ENCODE measurements at regions not wholly inside any gene's neighbourhood (a gene's known extent, or its start where the extent isn't known, plus 50 kb on each side); places are given as distances from the start of the nearest gene placed in this dataset.
"Not testable (repeated sequence)": the region's sequence is repeated elsewhere in the genome, so short reads cannot be mapped to it uniquely, and the experiment has no call there.

DNA sequence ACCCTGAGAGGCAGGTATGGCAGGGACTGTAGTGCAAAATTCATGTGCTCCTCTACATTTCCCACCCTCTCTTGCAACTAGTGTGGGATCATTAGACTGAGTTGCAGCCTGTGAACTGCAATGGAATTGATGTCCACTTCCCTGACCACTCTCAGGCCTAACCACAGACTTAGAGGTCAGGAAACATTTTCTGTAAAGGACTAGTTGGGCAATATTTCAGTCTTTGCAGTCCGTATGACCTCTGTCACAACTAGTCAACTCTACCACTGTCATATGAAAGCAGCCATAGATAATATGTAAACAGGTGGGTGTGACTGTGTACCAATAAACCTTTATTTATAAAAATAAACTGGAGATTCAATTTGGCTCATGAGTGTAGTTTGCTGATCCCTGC is 134.4 kb upstream of the TOP1 start:
- no peak for DNase-seq

DNA sequence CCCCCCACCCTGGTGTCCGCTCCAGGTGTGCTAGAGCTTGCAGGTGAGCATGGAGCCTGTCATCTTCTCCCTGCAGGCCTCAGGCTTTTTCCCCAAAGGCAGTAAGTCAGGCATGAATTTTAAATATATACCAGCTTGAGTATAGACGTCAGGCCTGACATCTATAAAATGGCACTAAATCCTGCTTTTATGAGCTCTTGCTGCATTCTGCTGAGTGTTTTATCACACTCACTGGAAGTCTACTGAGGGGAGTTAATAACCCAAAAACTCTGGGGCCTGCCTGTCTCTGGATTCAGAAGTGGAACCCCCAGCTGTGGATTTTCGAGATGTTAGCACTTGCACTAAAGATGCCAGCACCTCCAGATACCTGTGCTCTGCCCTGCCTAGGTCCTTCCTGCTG is 133.4 kb upstream of the TOP1 start:
- no peak for DNase-seq

DNA sequence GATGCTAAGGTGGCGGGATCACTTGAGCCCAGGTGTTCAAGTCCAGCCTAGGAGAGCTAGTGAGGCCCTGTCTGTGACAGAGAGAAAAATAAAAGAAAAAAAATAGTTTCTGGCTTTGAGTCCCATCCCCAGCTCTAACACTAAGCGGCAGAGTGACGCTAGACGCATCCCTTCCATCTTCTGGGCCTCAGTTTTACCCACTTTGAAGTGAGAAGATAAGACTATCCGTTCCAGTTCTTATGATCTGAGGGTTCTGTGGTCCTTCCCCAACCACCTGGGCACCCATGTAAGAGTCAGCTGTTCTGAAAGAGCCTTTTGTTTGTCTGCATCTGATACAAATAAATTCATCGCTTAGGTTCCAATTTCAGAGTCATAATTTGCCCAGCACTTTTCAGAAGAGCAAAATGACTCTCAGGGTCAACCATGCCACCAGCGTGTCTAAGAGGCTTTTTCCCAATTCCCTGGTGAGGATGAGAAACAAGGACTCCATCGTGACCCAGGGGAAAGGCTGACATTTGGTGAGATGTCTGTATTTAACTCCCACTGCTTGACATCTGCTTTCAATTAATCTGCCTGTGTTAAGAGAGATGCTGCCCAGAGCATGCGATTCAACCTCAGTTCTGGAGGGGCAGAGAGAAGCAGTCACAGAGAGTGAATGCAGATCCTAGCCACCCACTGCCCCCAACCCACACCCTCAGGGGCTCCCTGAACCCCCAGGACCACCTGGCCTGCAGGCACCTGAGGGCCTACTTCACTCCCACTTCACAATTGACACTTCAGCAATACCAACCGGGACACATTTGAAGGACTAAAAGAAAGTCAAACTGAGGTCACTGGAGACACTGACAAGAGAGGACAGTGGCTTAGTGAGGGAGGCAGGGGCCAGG is 131.6 kb upstream of the TOP1 start:
- DNase-seq, result no peak

DNA sequence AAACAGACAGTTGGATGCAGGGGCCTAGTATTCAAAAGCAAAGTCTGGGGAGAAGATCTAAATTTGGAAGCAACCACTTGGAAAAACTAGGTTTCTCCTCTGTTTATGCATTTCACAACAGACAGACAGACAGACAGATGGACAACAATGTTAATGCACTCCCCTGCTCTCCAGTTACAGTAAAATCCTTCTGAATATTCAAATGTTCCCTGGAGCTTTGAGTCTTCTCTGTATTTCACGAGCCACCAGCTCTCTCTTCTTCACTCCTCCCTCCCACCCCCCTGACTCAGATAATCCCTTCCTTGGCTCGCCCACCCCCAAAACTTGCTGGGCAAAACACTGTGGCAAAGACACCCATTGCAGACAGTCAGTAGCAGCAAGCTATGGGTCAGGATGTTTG is 129.3 kb upstream of the TOP1 start:
- no peak for DNase-seq

DNA sequence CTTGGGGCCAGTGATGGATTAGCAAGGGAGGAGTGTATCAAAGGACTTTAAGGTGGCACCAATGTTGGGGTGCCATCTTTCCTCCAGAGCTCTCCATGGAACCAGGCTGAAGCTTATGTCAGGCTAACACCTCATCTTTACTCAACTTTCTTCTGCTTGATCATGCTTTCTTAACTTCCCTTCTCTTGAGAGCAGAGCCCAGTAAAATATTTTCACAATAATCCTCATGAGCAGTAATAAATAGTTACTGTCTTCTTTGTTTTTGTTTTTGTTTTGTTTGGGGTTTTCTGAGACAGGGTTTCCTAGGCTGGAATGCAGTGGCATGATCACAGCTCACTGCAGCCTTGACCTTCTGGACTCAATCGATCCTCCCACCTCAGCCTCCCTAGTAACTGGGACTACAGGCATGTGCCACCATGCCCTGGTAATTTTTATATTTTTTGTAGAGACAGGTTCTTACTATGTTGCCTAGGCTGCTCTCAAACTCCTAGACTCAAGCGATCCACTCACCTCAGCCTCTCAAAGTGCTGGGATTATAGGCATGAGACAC is 127.9 kb upstream of the TOP1 start:
- no peak for DNase-seq

DNA sequence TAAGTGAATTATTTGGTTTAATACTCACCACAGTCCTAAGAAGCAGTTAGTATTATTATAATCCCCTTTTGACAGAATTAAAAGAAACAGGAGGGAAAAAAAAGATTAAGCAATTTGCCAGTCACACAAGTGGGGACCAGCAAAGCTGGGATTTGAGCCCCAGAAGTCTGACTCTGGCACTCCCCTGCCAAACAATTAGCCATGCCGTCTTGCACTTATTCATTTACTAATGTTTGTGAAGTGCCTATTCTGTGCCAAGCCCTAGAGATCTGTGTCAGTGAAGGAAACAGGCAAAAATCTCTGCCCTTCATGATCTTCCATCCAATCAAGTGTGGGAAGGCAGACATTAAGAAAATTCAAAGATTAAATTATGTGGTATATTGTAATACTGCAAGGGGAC is 126.0 kb upstream of the TOP1 start:
- DNase-seq, result no peak

DNA sequence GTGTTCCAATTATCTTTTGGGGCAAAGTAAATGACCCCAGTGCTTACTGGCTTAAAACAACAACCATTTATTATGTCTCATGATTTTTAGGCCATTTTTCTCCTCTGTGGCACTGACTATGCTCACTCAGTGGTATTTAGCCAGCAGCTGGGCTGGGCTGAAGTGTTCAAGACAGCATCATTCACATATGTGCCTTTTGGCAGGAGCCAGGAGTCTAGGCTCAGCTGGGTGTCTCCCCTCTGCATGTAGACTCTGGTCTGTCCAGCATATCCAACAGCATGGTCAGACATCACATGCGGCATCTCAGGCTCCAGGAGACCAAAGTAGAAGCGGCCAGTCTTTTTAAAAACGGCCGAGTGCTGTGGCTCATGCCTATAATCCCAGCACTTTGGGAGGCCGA is 120.3 kb upstream of the TOP1 start:
- DNase-seq, result no peak

DNA sequence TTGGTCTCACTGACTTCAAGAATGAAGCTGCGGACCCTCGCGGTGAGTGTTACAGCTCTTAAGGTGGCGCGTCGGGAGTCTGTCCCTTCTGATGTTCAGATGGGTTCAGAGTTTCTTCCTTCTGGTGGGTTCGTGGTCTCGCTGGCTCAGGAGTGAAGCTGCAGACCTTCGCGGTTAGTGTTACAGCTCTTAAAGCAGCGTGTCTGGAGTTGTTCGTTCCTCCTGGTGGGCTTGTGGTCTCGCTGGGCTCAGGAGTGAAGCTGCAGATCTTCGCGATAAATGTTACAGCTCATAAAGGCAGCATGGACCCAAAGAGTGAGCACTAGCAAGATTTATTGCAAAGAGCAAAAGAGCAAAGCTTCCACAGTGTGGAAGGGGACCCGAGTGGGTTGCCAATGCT is 119.1 kb upstream of the TOP1 start:
- DNase-seq, result not testable (repeated sequence)

DNA sequence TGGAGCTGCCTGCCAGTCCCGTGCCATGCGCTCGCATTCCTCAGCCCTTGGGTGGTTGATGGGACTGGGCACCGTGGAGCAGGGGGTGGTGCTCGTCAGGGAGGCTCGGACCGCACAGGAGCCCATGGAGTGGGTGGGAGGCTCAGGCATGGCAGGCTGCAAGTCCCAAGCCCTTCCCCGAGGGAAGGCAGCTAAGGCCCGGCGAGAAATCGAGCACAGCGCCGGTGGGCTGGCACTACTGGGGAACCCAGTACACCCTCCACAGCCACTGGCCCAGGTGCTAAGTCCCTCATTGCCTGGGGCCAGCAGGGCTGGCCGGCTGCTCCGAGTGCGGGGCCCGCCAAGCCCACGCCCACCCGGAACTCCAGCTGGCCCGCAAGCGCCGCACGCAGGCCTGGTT is 118.2 kb upstream of the TOP1 start:
- not testable (repeated sequence) for DNase-seq

DNA sequence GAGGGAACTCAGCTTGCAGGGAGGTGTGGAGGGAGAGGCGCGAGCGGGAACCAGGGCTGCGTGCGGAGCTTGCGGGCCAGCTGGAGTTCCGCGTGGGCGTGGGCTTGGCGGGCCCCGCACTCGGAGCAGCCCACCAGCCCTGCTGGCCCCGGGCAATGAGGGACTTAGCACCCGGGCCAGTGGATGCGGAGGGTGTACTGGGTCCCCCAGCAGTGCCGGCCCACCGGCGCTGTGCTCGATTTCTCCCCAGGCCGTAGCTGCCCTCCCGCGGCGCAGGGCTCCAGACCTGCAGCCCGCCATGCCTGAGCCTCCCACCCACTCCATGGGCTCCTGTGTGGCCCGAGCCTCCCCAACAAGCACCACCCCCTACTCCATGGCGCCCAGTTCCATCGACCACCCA is 117.5 kb upstream of the TOP1 start:
- DNase-seq, result not testable (repeated sequence)

DNA sequence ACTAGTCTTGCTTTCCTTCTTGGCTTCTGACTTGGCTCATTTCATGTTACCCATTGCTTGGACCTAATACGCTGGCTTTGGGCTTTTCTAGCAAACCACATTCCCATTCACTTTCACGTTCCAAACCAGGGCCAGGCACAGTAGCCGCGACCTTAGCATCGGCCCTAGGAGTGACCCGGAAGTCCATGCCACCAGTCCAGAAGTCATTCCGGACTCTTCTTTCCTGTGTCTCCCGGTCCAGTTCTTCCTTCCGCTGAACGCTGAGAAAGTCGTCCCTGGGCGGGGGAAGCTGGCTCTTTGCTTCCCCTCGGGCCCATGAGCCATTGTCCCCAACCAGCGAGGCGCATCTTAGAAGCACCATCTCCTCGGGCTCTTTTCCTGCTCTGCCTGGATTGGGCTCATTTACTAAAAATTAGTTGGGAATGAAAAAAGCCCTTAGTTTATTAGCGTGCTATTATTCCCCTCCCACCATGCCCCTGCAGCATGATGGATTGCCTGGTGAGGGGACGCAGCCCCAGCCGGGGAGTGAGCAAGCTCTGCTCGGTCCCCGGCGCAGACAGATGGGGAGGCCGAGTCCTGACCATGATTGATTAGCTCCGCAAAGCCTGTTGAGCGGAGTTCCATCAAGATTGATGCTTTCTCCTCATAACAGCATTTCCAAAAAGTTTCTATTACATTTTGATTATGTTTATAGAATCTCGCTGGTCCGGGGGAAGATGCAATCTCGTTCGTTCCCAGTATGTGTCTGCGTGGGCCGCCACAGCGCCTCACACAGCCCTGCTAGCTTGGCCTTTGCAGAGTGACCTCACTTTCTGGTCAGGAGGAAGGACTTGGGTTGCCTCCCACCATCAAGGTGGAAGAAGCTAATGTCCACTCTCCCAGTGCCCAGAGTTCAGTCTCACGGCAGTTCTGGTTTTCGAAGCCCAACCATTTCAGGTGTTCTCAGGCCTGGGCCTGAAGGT is 115.1 kb upstream of the TOP1 start:
- DNase-seq, result no peak

DNA sequence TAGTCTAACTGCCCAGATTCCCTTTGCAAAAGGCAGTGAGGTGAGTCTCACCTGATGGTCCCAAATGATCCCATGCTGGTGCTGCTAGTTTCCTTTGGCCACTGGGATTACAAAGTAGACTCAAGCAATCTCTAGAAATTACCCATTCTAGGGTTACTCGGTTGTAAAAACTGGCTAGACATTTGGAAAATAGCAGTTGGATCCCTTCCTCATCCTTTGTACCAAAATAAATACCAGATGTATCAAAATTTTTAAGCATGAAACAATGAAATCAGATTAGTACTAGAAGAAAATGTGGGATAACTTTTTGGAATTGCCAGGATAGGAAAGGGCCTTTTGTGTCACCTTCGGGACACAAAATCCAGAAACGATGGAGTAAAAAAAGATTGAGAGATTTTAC is 112.9 kb upstream of the TOP1 start:
- DNase-seq, result no peak

DNA sequence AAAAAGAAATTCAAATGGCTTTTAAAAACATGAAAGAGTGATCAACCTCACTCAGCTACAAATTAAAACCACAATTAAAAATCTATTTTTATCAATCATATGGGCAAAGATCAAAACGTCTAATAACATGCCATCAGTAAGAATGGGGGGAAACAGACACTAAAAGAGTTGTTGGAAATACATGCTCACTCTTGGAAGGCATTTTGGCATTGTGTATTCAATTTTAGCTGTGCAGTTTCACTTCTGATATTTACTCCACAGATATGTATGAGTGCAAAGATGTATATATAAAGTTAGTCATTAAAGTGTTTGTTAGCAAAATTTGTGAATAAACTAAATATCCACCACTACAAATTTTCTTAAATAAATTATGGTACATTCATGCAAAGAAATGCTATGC is 112.3 kb upstream of the TOP1 start:
- no peak for DNase-seq

DNA sequence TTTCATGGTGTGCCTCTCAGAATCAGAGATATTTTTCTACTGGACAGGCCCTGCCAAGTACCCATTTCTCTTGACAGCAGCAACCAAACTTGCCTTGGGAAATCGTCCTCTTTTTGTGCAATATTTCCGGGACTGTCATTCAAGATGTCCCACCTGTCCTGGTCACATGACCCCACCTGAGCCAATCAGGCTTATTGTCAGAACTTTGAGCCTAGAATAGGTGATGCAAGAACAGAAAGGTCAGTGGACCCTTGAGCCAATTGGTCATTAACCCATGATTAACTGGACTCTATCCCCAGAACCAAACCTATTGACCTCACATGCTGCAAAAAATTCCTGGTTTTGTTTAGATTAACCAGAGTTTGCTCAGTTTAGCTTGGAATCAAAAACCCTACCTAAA is 108.3 kb upstream of the TOP1 start:
- DNase-seq, result no peak

DNA sequence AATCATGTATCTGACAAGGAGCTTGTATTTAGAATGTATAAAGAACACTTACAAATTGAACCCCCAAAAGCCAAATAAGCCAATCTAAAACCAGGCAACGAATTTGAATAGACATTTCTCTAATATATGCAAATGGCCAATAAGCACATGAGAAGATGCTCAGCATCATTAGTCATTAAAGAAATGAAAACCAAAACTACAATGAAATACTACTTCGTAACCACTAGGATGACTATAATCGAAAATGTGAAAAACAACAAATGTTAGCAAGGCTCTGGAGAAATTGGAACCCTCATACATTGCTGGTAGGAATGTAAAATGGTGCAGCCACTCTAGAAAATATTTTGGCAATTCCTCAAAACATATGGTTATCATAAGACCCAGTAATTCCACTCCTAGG is 105.8 kb upstream of the TOP1 start:
- no peak for DNase-seq

DNA sequence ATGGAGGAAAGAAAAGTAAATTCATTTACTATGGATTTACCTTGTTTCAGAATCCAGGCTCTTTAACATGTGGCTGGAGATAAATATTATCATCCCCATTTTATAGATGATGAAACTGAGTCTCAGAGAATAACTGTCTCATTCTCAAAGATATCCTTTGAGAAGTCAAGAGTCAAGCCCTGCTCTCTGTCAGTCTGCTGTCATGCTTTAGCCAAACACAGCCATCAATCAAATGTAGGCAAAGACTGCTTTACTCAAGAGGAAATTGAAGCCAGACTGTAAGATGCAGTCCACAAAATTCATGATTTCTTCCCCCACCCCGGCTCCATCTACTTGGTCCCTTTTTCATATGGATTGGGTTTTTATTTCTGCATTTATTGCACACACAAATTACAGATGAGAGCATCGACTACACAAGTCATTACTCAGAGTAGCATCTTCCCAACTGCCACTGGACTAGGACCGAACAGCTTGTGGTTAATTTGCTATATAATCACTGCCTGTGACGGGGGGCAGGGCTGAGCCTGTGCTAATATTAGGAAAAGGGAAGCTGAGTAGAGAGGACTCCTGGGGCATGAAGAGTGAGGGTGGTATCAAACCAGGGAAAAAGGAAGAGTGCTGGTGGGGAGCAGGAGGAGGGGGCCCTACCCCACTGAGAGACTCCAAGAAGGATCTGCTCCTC is 102.7 kb upstream of the TOP1 start:
- DNase-seq, result no peak

DNA sequence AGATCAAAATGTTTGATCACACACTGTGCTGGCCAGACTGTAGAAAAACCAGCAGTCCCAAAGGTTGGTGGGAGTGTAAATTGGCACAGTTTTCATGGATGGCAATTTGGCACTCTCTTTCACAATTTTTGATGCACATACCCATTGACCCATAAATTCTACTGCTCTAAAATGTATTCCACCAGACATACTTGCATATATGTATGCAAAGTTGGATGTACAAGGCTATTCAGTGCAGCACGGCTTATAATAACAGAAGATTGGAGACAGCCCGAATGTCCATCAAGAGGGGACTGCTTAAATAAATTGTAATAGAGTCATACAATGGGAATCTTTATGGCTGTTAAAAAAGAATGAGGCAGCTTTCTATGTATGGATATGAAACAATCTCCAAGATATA is 101.7 kb upstream of the TOP1 start:
- no peak for DNase-seq

DNA sequence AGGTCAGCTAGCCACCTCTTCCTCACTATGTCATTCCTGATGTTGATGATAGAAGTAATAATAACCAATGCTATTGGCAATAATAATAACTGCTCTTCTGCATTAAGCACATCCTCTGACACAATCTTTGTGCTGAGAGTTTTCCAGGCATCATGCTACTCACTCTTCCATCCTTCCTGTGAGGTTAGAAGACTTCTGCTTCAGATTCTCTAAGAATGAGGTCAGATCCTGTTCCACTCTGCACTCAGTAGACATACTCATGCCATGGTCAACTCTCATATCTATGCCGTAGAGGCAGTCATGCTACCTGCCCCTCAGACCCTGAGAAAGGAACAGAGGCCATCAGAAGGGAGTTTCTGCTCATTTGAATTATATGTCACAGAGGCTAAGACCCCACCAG is 98.1 kb upstream of the TOP1 start:
- DNase-seq, result no peak

DNA sequence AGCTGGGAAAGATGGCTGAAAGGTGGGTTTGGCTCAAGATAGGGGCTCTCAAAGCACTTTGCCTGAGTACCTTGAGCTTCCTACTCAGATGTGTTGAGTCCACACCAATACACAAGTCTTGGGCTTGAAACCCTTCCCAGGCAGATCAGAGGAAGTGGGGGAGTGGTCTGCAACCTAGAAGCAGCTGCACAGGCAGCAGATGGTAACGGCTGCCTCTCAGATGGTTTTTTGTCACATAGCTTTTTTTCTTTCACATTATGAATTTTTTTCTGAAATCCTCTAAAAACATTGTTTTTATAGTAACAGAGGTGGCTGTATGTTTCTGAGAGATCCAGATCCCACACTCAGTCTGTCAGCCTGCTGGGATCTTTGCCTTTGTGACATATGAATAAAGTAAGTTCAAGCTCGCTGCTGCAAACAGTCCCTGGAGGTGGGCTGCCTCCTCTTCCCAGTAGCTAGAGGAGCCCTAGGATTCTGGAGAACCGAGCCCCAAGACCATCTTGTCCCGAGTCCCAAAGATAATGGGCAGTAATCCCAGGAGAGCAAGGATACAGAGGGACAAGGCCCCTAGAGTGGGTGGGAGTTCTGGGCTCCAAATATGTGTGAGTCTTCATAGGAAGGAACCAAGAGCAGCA is 97.1 kb upstream of the TOP1 start:
- no peak for DNase-seq

DNA sequence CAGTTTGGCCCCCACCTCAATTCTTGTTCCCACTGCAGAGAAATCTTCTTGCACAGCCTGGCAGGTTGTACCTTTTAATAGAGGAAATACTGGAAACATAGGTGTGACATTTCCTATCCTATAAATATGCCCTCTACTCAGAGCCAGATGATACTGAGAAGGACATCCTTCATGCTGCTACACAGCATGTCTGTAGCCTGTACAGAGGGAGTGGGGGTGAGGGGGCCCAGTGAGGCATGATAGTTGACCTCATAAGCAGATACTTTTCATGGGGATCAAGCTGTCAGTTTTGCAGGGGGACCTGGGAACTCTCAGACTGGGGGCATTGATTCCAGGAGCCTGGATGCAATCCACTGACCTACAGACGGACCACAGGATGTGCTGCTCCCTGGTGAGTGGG is 96.2 kb upstream of the TOP1 start:
- DNase-seq, result no peak

DNA sequence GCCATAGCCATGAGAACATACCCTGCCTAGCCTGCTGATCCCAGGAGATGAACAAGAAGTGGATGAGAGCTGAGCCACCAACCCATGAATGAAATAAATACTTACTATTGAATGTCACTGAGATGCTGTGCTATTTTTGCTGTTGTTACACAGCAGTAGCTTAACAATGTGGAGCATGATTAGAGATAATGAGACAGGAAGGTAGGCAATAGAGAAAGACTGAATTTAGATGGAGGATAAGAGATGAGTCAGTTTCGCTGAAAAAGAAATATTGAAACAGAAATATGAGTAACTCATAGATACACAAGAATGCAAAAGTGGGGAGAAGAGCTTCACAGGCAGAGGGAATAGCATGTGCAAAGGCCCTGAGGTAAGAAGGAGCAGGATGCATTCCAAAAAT is 94.9 kb upstream of the TOP1 start:
- DNase-seq, result no peak

DNA sequence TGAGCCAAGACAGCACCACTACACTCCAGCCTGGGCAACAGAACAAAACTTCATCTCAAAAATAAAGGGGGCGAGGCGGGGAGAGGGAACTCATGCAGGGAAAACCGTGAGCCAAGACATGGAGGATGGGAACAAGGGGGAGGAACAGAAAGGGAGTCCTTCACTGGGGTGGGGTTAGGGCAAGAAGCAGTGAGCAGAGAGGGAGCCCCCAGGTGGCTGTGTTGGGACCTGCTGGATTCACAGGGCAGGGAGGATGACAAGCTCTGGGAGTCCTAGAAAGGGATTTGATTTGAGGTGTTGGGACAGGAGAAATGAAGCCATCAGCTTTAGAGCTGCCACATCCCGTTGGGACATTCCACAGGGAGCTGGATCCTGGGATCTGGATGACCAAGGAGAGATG is 90.6 kb upstream of the TOP1 start:
- no peak for DNase-seq

DNA sequence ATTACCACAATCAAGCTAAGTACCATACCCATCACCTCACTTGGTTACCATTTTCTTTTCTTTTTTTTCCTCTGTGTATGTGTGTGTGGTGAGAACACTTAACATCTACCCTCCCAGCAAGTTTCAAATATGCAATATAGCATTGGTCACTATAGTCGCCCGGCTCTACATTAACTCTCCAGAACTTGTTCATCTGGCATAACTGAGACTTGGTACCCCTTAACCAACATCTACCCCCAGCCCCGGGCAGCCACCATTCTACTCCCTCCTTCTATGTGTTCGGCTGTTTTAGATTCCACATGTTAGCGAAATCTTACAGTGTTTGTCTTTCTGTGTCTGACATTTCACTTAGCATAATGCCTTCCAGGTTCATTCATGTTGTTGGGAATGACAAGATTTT is 89.0 kb upstream of the TOP1 start:
- no peak for DNase-seq

Measured in effector CD4-positive, alpha-beta T cell (primary cell).